ENCODE measurements at regions not wholly inside any gene's neighbourhood (a gene's known extent, or its start where the extent isn't known, plus 50 kb on each side); places are given as distances from the start of the nearest gene placed in this dataset.

DNA sequence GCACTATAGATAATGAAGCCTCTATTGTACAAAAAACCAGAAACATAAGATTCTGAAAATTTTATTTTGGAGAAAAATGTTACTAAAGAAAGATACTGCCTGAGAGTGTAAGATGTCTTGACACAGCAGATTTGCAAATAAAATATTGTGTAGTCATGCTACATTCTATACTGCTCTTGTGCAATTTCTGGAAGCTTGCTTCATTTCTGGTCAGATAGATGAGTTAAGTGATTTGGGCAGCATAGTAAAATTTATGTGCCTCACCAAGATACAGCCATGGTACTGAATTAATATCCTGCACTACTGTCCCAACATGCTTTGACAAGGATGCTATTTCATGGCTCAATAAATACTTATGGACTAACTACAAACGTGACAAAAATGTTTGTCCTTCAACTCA, 55.1 kb upstream of the STARD13 start:
- no peaks in the 10 kb centered on the region for H3K36me3 ChIP-seq
- no peaks in the 10 kb centered on the region for H3K27me3 ChIP-seq
- TF ChIP-seq POLR2A (IDR thresholded peaks at IDR 0.05) (no peak), EP300 (IDR thresholded peaks at IDR 0.05) (no peak)
- TF ChIP-seq, protein P1, sequence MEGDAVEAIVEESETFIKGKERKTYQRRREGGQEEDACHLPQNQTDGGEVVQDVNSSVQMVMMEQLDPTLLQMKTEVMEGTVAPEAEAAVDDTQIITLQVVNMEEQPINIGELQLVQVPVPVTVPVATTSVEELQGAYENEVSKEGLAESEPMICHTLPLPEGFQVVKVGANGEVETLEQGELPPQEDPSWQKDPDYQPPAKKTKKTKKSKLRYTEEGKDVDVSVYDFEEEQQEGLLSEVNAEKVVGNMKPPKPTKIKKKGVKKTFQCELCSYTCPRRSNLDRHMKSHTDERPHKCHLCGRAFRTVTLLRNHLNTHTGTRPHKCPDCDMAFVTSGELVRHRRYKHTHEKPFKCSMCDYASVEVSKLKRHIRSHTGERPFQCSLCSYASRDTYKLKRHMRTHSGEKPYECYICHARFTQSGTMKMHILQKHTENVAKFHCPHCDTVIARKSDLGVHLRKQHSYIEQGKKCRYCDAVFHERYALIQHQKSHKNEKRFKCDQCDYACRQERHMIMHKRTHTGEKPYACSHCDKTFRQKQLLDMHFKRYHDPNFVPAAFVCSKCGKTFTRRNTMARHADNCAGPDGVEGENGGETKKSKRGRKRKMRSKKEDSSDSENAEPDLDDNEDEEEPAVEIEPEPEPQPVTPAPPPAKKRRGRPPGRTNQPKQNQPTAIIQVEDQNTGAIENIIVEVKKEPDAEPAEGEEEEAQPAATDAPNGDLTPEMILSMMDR (IDR thresholded peaks at IDR 0.05), result no peak
- WGBS, 2 donors, result 42 to 49% methylated on average over 1 of the region's 1 CpG
- H3K4me1 ChIP-seq, result peaks cover 0 to 6% (median 0%) of the 10 kb centered on the region in 4 donors
- no peak overlapping the region for H3K27ac ChIP-seq
- no peak for DNase-seq (ENCODE audit: low spot score in 2 of 2)
- no peak overlapping the region for H3K4me3 ChIP-seq
- no peaks in the 10 kb centered on the region for H3K9me3 ChIP-seq

DNA sequence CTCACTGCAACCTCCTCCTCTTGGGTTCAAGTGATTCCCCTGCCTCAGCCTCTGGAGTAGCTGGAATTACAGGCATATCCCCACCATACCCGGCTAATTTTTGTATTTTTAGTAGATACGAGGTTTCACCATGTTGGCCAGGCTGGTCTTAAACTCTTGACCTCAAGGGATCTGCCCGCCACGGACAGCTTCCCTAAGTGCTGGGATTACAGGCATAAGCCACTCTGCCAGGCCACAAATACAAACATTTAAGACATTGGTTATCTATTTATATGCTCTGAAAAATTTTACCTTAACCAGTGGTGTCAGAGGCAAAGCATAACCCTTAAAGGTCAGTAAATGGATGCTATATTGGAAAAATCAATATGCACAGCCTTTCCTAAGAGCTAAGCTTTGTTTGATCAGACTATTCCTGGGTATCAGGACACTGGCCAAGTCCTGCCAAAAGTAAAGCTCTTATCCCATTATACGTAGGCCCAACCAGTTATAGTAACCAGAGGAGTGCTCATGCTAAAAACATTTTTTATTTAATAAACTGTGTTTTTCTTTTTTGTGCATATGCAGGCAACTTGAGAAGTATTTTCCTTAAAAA, 56.4 kb upstream of the STARD13 start:
- 78 to 81% methylated on average over 5 of the region's 5 CpGs for WGBS, 2 donors
- no peak for TF ChIP-seq EP300 (IDR thresholded peaks at IDR 0.05)
- TF ChIP-seq, protein P1 (IDR thresholded peaks at IDR 0.05), result no peak
- TF ChIP-seq POLR2A (IDR thresholded peaks at IDR 0.05), result no peak
- no peaks in the 10 kb centered on the region for H3K27me3 ChIP-seq
- H3K27ac ChIP-seq, result no peak overlapping the region
- no peaks in the 10 kb centered on the region for H3K36me3 ChIP-seq
- peaks cover 0 to 6% (median 0%) of the 10 kb centered on the region in 4 donors for H3K4me1 ChIP-seq
- H3K9me3 ChIP-seq, result no peaks in the 10 kb centered on the region
- H3K4me3 ChIP-seq, result no peak overlapping the region
- no peak for DNase-seq (ENCODE audit: low spot score in 2 of 2)

DNA sequence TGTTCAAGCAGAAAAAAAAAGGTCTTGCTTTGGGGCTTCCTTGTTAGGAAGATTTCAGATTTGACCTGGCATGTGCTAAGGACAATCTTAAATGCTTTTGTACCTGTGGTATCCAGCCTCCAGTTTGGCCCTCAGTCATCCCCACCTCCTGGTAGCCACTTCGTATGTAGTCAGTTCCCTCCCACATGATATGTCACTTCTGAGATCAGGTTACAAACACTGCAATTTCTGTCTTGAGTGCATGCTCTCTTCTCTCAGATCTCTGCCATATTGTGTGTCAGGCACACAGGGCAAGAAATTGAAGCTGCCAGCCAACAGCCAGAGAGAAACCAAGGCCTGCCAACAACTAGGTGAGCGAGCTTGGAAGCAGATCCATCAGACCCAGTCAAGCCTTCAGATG, 60.3 kb upstream of the STARD13 start:
- DNase-seq (ENCODE audit: low spot score in 2 of 2), result no peak
- H3K9me3 ChIP-seq, result no peaks in the 10 kb centered on the region
- H3K27me3 ChIP-seq, result no peaks in the 10 kb centered on the region
- peaks cover 0 to 33% (median 10%) of the 10 kb centered on the region in 4 donors for H3K4me1 ChIP-seq
- TF ChIP-seq EP300 (IDR thresholded peaks at IDR 0.05) (no peak), POLR2A (IDR thresholded peaks at IDR 0.05) (no peak)
- no peak overlapping the region for H3K27ac ChIP-seq
- 72 to 73% methylated on average over 2 of the region's 2 CpGs for WGBS, 2 donors
- H3K36me3 ChIP-seq, result no peaks in the 10 kb centered on the region
- H3K4me3 ChIP-seq, result no peak overlapping the region

DNA sequence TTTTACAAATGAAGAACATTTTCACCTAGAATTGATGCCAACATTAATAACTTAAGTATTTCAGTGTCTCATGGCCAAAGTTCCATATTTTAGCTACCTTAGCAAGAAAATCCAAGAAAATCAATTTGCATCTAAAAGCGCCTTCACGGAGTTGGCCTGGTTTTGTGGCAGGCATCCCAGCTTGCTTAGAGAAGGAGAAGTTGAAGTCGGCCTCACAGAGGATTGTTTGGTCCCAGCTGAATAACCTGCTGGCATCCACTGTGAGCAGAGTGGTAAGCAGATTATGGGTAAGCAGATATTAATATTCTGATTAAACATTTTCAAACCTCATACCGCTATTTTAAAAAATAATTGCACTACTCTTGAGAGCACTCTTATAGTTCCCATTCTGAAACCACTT, 62.3 kb upstream of the STARD13 start:
- DNase-seq (ENCODE audit: low spot score in 2 of 2), result no peak
- 34 to 45% methylated on average over 4 of the region's 4 CpGs for WGBS, 2 donors
- peak overlapping the region in 2 of 4 donors; percentile 91 for H3K27ac ChIP-seq

DNA sequence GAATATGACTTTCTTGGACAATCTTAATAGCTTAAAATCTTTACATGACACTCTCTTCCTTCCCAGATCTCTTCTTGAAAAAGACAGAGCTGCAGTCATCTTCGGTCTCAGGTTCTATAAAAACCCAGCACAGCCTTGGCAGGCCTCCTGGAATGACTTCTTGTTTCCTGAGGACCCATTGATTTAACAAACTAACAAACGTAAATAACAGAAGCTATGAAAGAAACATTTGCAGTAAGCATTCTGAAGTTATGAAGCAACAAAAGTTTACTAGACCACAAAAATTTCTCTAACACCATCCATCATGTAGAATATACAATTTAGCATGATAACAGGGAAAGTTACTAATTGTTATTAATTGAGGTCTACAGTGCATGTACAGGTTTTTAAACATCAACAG, 62.8 kb upstream of the STARD13 start:
- Histone ChIP-seq H3K36me3 (no peaks in the 10 kb centered on the region), H3K27me3 (no peaks in the 10 kb centered on the region), H3K9me3 (no peaks in the 10 kb centered on the region), H3K4me3 (peak overlapping the region in 2 of 4 donors; percentile 17 to 94), H3K4me1 (peaks cover 0 to 42% (median 15%) of the 10 kb centered on the region in 4 donors), H3K27ac (peak overlapping the region in 2 of 4 donors; percentile 91)
- TF ChIP-seq EP300 (IDR thresholded peaks at IDR 0.05), result no peak
- TF ChIP-seq, protein P1 (IDR thresholded peaks at IDR 0.05), result no peak
- TF ChIP-seq POLR2A (IDR thresholded peaks at IDR 0.05), result no peak
- DNase-seq (ENCODE audit: low spot score in 2 of 2), result no peak
- whole genome bisulfite sequencing, 2 donors, result 13 to 19% methylated on average over 2 of the region's 2 CpGs

More for the DNA sequence above, 62.3 kb upstream of the STARD13 start:
- Histone ChIP-seq H3K9me3 (no peaks in the 10 kb centered on the region), H3K27me3 (no peaks in the 10 kb centered on the region), H3K4me3 (peak overlapping the region in 2 of 4 donors; percentile 17 to 94), H3K36me3 (no peaks in the 10 kb centered on the region), H3K4me1 (peaks cover 0 to 42% (median 15%) of the 10 kb centered on the region in 4 donors)
- no peak for TF ChIP-seq EP300 (IDR thresholded peaks at IDR 0.05)
- TF ChIP-seq, protein P1 (IDR thresholded peaks at IDR 0.05), result no peak
- no peak for TF ChIP-seq POLR2A (IDR thresholded peaks at IDR 0.05)
